HG03558 (cell line): ENCODE measurements at regions not wholly inside any gene's neighbourhood (a gene's known extent, or its start where the extent isn't known, plus 50 kb on each side); places are given as distances from the start of the nearest gene placed in this dataset.

ENCODE experiments used
- ATAC-seq: cut with Tn5 transposase; IDR thresholded peaks from one replicate; pipeline ENCODE4 v1.9.1; 2021; ENCODE audit warnings: moderate number of reproducible peaks; ENCODE audit not compliant: unreplicated experiment; ENCODE audit errors: extremely low read depth

GRCh38 chr10:88023676-88024075 lies 160.3 kb downstream of the PTEN start:
- ATAC-seq = no peak

GRCh38 chr10:88026031-88026430 lies 162.6 kb downstream of the PTEN start:
- ATAC-seq = no peak

GRCh38 chr10:88027570-88027969 lies 164.1 kb downstream of the PTEN start:
- no peak for ATAC-seq

- no peak for ATAC-seq
These were observed 164.6 kb downstream of the PTEN start for GRCh38 chr10:88028072-88028471.

- ATAC-seq = no peak
These were observed 165.2 kb downstream of the PTEN start for GRCh38 chr10:88028654-88029053.

- no peak for ATAC-seq
These were observed 169.1 kb downstream of the PTEN start for GRCh38 chr10:88032566-88032965.

- no peak for ATAC-seq
These were observed 170.0 kb downstream of the PTEN start for GRCh38 chr10:88033385-88033784.

GRCh38 chr10:88033793-88034192 lies 170.4 kb downstream of the PTEN start:
- ATAC-seq = no peak

GRCh38 chr10:88036126-88036525 lies 172.7 kb downstream of the PTEN start:
- ATAC-seq = no peak

GRCh38 chr10:88037623-88038022 lies 174.2 kb downstream of the PTEN start:
- ATAC-seq = no peak

GRCh38 chr10:88038268-88038667 lies 174.8 kb downstream of the PTEN start:
- ATAC-seq = no peak

- no peak for ATAC-seq
These were observed 176.2 kb downstream of the PTEN start for GRCh38 chr10:88039496-88040200.

GRCh38 chr10:88041243-88042159 lies 178.1 kb downstream of the PTEN start:
- ATAC-seq = no peak

- ATAC-seq = no peak
These were observed 179.0 kb downstream of the PTEN start for GRCh38 chr10:88042160-88043100.

- no peak for ATAC-seq
These were observed 181.7 kb downstream of the PTEN start for GRCh38 chr10:88045096-88045495.

- ATAC-seq = no peak
These were observed 182.4 kb downstream of the PTEN start for GRCh38 chr10:88045656-88046415.

GRCh38 chr10:88047579-88047978 lies 184.2 kb downstream of the PTEN start:
- no peak for ATAC-seq

GRCh38 chr10:88048312-88048711 lies 184.9 kb downstream of the PTEN start:
- ATAC-seq = no peak

- no peak for ATAC-seq
These were observed 185.8 kb downstream of the PTEN start for GRCh38 chr10:88049204-88049603.

GRCh38 chr10:88057720-88058119 lies 194.3 kb downstream of the PTEN start:
- ATAC-seq = no peak
